ENCODE measurements at regions not wholly inside any gene's neighbourhood (a gene's known extent, or its start where the extent isn't known, plus 50 kb on each side); places are given as distances from the start of the nearest gene placed in this dataset.

GRCh38 chr5:68011801-68012200 is 203.8 kb upstream of the PIK3R1 start:
- Histone ChIP-seq H2AFZ (ENCODE audit: low read depth, low read length) (no peak overlapping the region), H3K9me3 (replicated peaks; ENCODE audit: control insufficient read depth, insufficient read depth, low read length) (no peaks in the 10 kb centered on the region), H3K9ac (replicated peaks; ENCODE audit: extremely low read depth, insufficient read depth, low read length) (no peak overlapping the region), H4K20me1 (replicated peaks; ENCODE audit: control insufficient read depth, extremely low read depth, insufficient read depth, low read length) (no peaks in the 10 kb centered on the region), H3K27me3 (ENCODE audit: control insufficient read depth in 2 of 2, insufficient read depth in 2 of 2, low read length in 2 of 2) (no peaks in the 10 kb centered on the region), H3K4me3 (replicated peaks in 1 of 3; ENCODE audit: insufficient read depth in 1 of 3, low read depth in 1 of 3, low read length in 3 of 3) (no peak overlapping the region), H3K27ac (ENCODE audit: insufficient read depth, low read depth, low read length) (no peak overlapping the region), H3K9me1 (replicated peaks; ENCODE audit: control insufficient read depth, extremely low read depth, insufficient read depth, low read length) (no peaks in the 10 kb centered on the region), H3K4me1 (ENCODE audit: control insufficient read depth, extremely low read depth, insufficient read depth, low read length) (peaks cover 3% of the 10 kb centered on the region), H3K79me2 (ENCODE audit: control insufficient read depth, insufficient read depth, low read length) (no peaks in the 10 kb centered on the region), H3K4me2 (ENCODE audit: insufficient read depth, low read length) (no peak overlapping the region), H3K36me3 (ENCODE audit: control insufficient read depth in 2 of 2, extremely low read depth in 1 of 2, insufficient read depth in 2 of 2, low read length in 2 of 2) (no peaks in the 10 kb centered on the region)
- no peak for TF ChIP-seq POLR2AphosphoS5 (IDR thresholded peaks at IDR 0.05; ENCODE audit: insufficient read depth, low read depth, low read length)
- no peak for TF ChIP-seq EZH2 (IDR thresholded peaks at IDR 0.05; ENCODE audit: borderline replicate concordance, low read depth, low read length, severe bottlenecking)
- no peak for TF ChIP-seq CTCF (IDR thresholded peaks at IDR 0.05; ENCODE audit: extremely low read depth in 1 of 2, insufficient read depth in 1 of 2, low read depth in 1 of 2, low read length in 2 of 2)
- no peak for TF ChIP-seq FOS (IDR thresholded peaks at IDR 0.05; ENCODE audit: borderline replicate concordance, insufficient read depth, low read length)
- TF ChIP-seq POLR2A (IDR thresholded peaks at IDR 0.05; ENCODE audit: low read depth, low read length): no peak
- no peak for TF ChIP-seq GATA2 (IDR thresholded peaks at IDR 0.05; ENCODE audit: insufficient read depth, insufficient read length, low read depth, low read length)
- TF ChIP-seq JUN (IDR thresholded peaks at IDR 0.05; ENCODE audit: borderline replicate concordance, insufficient read depth, insufficient read length, low read depth): no peak
- no peak for TF ChIP-seq MYC (IDR thresholded peaks at IDR 0.05; ENCODE audit: low read depth, low read length)
- no peak for TF ChIP-seq MAX (IDR thresholded peaks at IDR 0.05; ENCODE audit: insufficient read depth, insufficient read length)
- FAIRE-seq (no peak), DNase-seq (ENCODE audit: low read depth, low spot score) (no peak)
- intact Hi-C loops (cut with micrococcal nuclease): no loop called here
- no TSS peak for BruUV-seq (replicated peaks)
- CTCF ChIA-PET: no interaction called here
- POLR2A ChIA-PET: no interaction called here
- dilution Hi-C loops (cut with MboI; ENCODE audit: extremely low pct_ligation_motif_present, low sequenced_read_pairs): no loop called here

Measured in endothelial cell of umbilical vein (primary cell).